HK-2 (cell line): ENCODE measurements at regions not wholly inside any gene's neighbourhood (a gene's known extent, or its start where the extent isn't known, plus 50 kb on each side); places are given as distances from the start of the nearest gene placed in this dataset.
"Not testable (repeated sequence)": the region's sequence is repeated elsewhere in the genome, so short reads cannot be mapped to it uniquely, and the experiment has no call there.

Experiments
- DNase-seq: peaks from one replicate; pipeline ENCODE4 v3.0.0-alpha.2; 2018; ENCODE audit not compliant: unreplicated experiment

GRCh38 chr13:79187917-79188690, 218.0 kb downstream of the RBM26 start:
- DNase-seq = no peak

DNA sequence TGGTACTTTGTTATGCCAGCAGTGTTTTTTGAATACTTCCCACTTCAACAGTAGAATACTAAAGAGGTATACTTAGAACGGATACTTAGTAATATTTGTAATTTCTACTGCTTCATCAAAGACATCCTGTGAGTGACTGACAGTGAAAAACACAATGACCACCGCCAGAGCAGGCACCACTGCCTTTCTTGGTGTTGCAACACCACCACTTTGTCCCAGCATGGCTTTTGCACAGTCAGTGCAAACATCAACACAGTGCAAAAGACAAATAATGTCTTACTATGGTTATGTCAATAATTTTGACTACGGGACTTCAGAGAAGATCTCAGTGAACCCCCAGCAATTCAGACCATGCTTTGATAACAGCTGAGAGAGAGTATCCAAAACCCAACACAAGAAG, 220.5 kb downstream of the RBM26 start:
- DNase-seq = no peak

DNA sequence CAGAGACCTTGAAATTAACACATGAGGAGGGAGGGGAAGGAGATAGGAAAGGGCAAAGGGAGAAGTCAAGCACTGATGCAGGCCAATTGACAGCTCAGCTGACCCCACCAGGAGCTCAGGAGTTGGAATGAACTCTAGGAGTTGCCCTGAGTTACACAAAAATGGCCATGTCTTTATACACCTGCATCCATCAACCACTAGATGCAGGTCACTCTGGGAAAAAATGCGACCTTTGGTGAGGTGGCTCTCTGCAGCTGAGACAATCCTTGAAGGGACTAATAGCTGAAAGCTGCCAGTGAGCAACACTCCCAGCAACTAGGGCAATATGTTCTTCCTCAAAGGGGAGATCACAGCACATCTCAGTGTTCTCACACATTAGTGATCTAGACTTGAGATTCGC, 222.8 kb downstream of the RBM26 start:
- no peak for DNase-seq

DNA sequence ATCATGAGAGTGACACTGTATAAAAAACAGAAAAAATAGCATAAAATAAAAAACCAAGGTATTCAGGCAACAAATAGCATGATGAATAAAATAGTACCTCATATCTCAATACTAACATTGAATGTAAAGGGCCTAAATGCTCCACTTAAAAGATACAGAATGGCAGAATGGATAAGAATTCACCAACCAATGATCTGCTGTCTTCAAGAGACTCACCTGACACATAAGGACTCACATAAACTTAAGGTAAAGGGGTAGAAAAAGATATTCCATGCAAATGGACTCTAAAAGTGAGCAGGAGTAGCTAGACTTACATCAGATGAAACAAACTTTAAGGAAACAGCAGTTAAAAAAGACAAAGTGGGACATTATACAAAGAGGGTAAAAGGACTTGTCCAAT, 232.4 kb downstream of the RBM26 start:
- not testable (repeated sequence) for DNase-seq

GRCh38 chr13:79172924-79173323, 233.1 kb downstream of the RBM26 start:
- not testable (repeated sequence) for DNase-seq

DNA sequence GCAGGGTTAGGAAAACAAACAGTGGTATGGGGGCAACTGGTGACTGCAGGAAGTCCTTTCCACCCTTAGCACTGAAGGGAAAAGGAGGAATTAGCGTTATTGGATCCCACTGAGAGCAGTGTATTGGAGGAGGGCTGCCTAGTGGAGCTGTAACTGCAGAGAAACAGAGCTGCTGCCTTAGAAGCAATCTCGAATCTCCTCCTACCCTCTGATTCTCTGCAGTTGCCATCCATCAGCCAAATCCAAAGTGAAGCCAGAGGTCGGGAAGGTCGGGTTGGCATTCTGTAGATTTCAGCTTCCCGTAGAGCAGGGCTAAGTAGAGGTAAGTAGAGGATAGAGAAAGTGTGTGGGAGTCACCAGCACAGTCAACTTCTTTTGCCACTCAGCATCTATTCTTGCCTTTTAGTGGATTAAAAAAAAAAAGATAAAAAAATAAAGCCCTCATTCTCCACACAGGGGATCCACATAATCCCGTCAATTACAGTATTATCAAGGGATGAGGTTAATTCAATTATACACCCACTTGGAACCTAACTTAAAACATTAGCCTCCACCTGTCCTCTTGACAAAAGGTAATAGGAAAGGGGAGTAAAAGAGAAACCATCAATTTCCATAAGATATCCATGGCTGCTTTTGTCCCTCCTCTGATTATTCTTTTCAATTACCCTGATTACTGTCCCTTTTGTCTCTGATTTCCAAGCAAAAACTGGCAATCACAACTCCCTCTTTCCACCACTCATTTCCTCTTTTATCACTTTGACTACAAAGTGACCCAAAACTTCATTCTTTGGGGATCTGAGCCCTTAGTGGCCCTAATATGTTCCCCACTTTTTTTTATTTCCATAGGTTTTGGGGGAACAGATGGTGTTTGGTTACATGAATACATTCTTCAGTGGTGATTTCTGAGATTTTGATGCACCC, 234.7 kb downstream of the RBM26 start:
- no peak for DNase-seq

DNA sequence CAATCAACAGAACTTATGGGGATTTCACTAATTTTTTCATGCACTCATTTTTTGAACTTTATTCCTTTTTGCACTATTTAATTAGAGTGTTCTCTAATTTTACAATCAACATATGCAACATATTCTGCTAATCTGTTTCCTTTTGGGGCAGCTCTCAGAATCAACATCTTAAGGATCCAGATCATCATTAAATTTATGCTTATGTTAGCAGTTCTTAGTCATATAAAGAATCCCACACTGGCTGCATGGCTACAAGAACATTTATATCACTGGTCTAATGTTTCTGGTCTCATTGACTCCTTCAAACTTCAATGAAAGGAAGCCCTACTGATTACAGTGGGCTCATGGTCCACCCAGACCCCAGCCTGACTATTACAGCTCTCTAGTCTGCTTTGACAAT, 245.2 kb downstream of the RBM26 start:
- DNase-seq = no peak

DNA sequence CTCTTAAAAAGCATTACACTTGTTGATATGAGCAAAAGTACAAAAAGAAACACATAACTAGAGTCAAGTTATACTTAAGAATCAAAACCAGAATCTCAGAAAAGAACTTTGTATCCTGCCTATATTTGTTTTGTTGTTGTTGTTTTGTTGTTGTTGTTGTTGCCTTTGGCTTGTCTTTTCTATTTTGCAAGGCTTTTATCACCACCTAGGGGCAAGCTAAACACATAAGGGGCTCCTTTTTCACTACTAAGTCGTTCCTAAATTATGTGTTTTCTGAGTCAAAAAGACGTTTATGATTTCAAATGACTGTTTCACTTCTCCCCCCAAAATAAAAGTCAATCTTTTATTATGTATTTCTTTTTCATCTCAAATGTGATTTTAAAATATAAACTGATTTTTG, 250.2 kb downstream of the RBM26 start:
- DNase-seq = no peak

DNA sequence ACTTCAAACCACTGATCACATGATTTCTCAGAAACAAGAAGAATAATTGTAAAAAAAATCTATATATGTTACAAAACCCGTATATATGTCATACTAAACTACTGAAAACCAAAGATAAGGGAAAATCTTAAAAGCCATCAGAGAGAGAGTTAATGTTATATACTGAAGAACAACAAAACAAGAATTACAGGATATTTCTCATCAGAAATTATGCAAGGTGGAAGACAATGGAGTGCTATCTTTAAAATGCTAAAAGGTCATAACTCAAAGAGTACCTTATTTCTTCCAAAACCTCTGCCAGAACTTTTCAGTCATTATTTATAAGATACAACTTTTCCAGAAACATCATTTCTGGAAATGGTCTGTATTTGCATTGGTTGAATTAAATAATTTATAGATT, 256.8 kb downstream of the RBM26 start:
- DNase-seq = no peak

DNA sequence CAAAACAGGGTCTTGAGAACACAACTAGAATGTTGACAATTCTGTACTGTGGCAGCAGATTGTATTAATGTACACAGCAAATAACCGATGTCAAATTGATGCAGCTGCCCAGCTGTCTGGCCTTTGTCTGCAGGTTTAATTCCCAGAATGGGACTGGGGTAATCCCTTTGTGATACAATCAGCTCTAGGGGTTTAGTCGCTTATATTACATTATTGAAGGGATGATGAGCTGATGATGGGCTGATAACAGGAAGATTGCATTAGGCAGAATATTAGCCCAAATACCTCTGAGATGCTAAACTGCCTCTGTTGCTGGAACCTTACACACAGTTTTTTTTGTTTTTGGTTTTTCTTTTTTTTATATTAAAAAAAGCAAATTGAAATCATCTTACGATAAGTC, 265.0 kb downstream of the RBM26 start:
- DNase-seq = no peak

DNA sequence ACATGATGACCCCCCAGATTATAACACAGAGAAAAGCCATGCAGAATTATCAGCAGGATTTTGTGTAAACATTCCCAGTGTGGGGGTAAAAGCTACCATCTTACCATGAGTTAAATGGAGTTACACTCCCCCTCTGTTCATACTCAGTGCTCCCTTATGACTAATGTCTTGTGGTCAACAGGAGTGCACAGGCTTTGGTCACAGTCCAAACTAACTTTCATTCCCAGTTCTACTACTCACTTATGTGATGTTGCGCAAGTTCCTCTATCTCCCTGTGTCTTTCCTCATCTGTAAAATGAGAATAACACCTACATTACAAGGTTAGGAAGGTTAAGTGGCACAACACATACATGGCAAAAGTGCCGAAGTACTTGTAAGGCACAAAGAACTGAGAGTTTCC, 277.9 kb downstream of the RBM26 start:
- DNase-seq = no peak

DNA sequence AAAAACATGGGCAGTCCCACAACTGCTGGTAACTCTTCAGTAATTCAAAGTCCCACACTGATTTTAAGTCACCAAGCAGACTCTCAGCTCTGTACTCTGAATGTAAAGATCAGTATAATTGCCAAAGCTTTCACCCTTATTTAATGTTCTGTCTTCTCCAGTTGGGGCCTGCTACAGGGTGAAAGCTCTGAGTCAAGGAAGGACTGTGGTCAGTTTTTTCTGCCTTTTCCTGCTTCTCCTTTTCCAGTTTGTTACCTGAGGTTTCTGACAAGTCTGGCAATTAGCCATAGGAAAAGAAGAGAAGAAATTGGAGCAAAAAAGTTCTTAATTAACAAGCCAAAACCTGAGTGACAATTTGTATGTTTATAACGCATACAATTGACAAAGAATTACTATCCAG, 279.3 kb downstream of the RBM26 start:
- DNase-seq = no peak

- DNase-seq = no peak
Measured at GRCh38 chr13:79124183-79124582, 281.9 kb downstream of the RBM26 start.

GRCh38 chr13:79121286-79121685, 284.8 kb downstream of the RBM26 start:
- no peak for DNase-seq

DNA sequence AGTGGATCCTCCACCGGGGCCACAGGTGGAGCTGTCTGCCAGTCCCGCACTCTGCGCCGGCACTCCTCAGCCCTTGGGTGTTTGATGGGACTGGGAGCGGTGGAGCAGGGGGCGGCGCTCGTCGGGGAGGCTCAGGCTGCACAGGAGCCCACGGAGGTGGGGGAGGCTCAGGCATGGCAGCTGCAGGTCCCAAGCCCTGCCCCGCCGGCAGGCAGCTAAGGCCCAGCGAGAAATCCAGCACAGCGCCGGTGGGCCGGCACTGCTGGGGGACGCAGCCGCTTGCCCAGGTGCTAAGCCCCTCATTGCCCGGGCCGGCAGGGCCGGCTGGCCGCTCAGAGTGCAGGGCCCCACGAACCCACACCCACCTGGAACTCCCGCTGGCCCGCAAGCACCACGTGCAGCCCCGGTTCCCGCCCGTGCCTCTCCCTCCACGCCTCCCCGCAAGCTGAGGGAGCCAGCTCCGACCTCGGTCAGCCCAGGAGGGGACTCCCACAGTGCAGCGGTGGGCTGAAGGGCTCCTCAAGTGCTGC, 286.4 kb downstream of the RBM26 start:
- DNase-seq = no peak

DNA sequence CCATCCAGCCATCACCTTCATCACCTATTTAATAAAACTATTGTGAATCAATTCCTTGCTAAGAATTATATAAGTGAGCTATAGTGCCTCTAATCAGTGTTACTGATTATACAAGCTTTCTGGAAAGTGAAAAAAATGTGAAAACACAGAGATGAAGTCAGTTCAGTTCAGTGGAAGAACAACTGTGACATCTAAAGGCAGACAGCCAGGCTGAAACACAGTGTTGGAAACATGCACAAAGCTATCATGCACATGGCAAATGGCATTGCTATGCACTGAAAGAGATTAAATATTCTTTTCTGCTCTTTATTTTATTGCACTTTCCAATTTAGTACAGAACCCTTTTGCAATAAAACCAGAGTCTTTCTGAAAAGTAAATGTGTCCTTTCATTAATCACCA, 294.0 kb downstream of the RBM26 start:
- DNase-seq = no peak

DNA sequence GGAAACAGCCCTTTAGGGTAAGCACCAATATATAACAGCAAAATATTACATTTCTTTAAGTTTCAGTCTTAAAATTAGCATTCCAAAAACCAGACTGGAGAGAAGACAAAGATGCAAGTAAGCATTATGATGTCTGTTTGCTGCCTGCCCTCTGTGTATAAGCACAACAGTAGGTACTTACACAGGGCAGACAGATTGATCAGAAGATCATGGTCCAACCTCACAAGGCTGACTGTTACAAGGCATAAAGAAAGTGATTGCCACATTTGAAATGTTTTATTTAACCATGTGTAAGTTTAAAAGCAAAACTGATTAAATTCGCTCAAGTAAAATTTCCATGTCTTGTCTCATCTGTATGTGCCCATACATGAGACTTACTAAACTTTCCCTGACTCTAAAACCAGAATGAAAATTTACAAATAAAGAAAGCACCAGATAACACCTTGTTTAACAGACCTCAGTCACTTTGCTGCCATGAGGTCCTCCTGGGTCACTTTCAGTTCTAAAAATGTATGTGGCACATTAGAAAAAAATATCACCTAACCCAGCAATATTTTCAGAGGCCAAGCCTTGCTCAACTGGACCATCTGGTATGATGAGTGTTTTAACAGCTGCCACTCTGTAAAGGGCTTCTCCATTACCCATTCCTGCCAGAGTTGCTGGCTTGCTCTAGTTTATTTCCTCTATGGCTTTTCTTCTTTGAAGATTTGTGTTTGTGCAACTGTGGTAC, 297.0 kb downstream of the RBM26 start:
- DNase-seq = no peak

DNA sequence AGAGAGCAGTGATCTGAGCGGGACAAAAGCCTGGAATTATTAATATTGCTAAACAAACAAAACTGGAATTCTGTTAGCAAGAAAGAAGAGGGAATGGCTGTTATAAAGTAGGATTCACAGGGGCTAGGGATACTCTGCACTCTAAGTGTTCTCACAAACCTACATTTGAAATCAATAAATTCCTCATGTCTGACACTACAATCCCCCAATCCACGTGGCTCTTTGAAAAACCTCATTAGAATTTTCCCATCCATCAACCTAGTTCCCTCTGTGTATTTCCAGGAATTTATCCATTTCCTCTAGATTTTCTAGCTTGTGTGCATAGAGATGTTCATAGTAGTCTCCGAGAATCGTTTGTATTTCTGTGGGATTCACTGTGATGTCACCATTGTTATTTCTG, 307.5 kb downstream of the RBM26 start:
- DNase-seq = no peak

DNA sequence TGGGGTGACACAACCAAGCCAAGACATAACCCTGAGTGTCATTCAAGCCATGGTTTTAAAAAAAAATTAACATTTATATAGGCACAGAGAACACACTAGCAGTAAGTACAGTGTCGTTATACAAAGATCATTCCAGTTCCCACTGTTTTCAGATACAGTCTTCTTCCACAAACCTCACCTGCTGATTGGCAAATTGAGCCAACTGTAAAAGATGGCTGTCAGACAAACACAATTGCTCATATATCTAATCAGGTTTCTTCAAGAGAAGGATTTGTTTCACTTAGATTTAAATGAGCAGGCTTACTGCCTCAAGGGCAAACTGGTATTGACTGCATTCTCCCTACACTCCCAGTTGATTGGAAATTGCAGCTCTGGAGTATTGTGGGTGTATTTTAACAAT, 308.9 kb downstream of the RBM26 start:
- DNase-seq = no peak

- DNase-seq = no peak
Measured at GRCh38 chr13:79096099-79096498, 310.0 kb downstream of the RBM26 start.

DNA sequence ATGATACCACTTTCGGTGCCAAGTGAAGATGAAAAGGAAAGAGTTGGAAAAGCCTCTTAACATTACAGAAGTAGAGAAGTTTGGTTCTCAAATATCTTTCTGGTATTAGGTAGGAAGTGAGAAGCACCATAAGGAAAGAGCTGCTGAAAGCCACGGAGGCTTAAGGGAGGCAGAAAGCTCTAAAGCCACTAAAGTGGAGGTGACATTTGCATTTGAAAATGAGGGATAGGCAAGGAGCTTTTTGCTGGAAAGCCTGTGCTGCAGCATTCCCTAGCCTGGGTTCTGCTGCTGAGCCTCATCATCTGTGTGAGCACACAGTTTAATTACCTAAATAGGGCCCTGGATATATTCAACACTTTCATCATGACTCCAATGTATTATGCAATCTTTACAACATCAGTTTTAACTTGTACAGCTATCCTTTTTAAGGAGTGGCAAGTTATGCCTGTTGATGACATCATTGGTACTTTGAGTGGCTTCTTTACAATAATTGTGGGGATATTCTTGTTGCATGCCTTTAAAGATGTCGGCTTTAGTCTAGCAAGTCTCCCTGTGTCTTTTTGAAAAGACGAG, 315.4 kb downstream of the RBM26 start:
- DNase-seq = no peak
